Skin epidermis (tissue), 12 donors: ENCODE measurements at regions not wholly inside any gene's neighbourhood (a gene's known extent, or its start where the extent isn't known, plus 50 kb on each side); places are given as distances from the start of the nearest gene placed in this dataset.
A peak's percentile ranks its signal among the peaks of the same experiment; 100 is the strongest.

ENCODE experiments used
- H3K27ac ChIP-seq, 21 experiments: fragments of 200-600 bp; sonication (generic) in 11 of 21; one replicate each; pipeline ENCODE4 v1.5.0; 2020; ENCODE audit warnings: mild to moderate bottlenecking in 3 of 21, inconsistent platforms in 2 of 21, moderate library complexity in 2 of 21
- H3K4me3 ChIP-seq, 7 experiments: fragments of 200-600 bp; sonication (generic) in 2 of 7; one replicate each; pipeline ENCODE4 v1.5.0; 2020; ENCODE audit warnings: inconsistent platforms in 2 of 7, mild to moderate bottlenecking in 2 of 7, moderate library complexity in 1 of 7

- Histone ChIP-seq H3K4me3 (no peak overlapping the region), H3K27ac (no peak overlapping the region)
Measured at GRCh38 chr14:34190717-34191116, 239.8 kb upstream of the EGLN3 start.

GRCh38 chr14:34189866-34190265 lies 239.0 kb upstream of the EGLN3 start:
- Histone ChIP-seq H3K4me3 (no peak overlapping the region), H3K27ac (no peak overlapping the region)

GRCh38 chr14:34187519-34188044 lies 236.7 kb upstream of the EGLN3 start:
- no peak overlapping the region for H3K27ac ChIP-seq
- no peak overlapping the region for H3K4me3 ChIP-seq

- Histone ChIP-seq H3K27ac (no peak overlapping the region), H3K4me3 (no peak overlapping the region)
Measured at GRCh38 chr14:34187061-34187460, 236.2 kb upstream of the EGLN3 start.

GRCh38 chr14:34184126-34184525 lies 233.3 kb upstream of the EGLN3 start:
- H3K27ac ChIP-seq, result no peak overlapping the region
- no peak overlapping the region for H3K4me3 ChIP-seq

GRCh38 chr14:34183478-34183877 lies 232.6 kb upstream of the EGLN3 start:
- H3K4me3 ChIP-seq, result no peak overlapping the region
- no peak overlapping the region for H3K27ac ChIP-seq

GRCh38 chr14:34181338-34181737 lies 230.5 kb upstream of the EGLN3 start:
- no peak overlapping the region for H3K4me3 ChIP-seq
- H3K27ac ChIP-seq, result no peak overlapping the region

- no peak overlapping the region for H3K4me3 ChIP-seq
- H3K27ac ChIP-seq, result peak overlapping the region in 1 of 21 experiments; percentile 7
Measured at GRCh38 chr14:34180869-34181268, 230.0 kb upstream of the EGLN3 start.

- H3K4me3 ChIP-seq, result no peak overlapping the region
- peak overlapping the region in 1 of 21 experiments; percentile 7 for H3K27ac ChIP-seq
Measured at GRCh38 chr14:34180434-34180833, 229.6 kb upstream of the EGLN3 start.

GRCh38 chr14:34179727-34180126 lies 228.9 kb upstream of the EGLN3 start:
- H3K27ac ChIP-seq, result no peak overlapping the region
- H3K4me3 ChIP-seq, result no peak overlapping the region

GRCh38 chr14:34177466-34177865 lies 226.6 kb upstream of the EGLN3 start:
- H3K4me3 ChIP-seq, result no peak overlapping the region
- no peak overlapping the region for H3K27ac ChIP-seq

- Histone ChIP-seq H3K4me3 (no peak overlapping the region), H3K27ac (no peak overlapping the region)
Measured at GRCh38 chr14:34175574-34175973, 224.7 kb upstream of the EGLN3 start.

GRCh38 chr14:34174973-34175372 lies 224.1 kb upstream of the EGLN3 start:
- Histone ChIP-seq H3K27ac (no peak overlapping the region), H3K4me3 (no peak overlapping the region)

GRCh38 chr14:34173916-34174315 lies 223.0 kb upstream of the EGLN3 start:
- no peak overlapping the region for H3K27ac ChIP-seq
- no peak overlapping the region for H3K4me3 ChIP-seq

- H3K27ac ChIP-seq, result peak overlapping the region in 1 of 21 experiments; percentile 40
- no peak overlapping the region for H3K4me3 ChIP-seq
Measured at GRCh38 chr14:34172550-34173368, 221.9 kb upstream of the EGLN3 start.

- no peak overlapping the region for H3K4me3 ChIP-seq
- H3K27ac ChIP-seq, result no peak overlapping the region
Measured at GRCh38 chr14:34172173-34172451, 221.2 kb upstream of the EGLN3 start.

GRCh38 chr14:34171431-34172172 lies 220.7 kb upstream of the EGLN3 start:
- no peak overlapping the region for H3K4me3 ChIP-seq
- no peak overlapping the region for H3K27ac ChIP-seq

GRCh38 chr14:34170882-34171281 lies 220.0 kb upstream of the EGLN3 start:
- no peak overlapping the region for H3K27ac ChIP-seq
- H3K4me3 ChIP-seq, result no peak overlapping the region

GRCh38 chr14:34169561-34169960 lies 218.7 kb upstream of the EGLN3 start:
- H3K4me3 ChIP-seq, result no peak overlapping the region
- H3K27ac ChIP-seq, result no peak overlapping the region

- Histone ChIP-seq H3K27ac (no peak overlapping the region), H3K4me3 (no peak overlapping the region)
Measured at GRCh38 chr14:34168656-34169055, 217.8 kb upstream of the EGLN3 start.

GRCh38 chr14:34165847-34166350 lies 215.0 kb upstream of the EGLN3 start:
- Histone ChIP-seq H3K27ac (no peak overlapping the region), H3K4me3 (no peak overlapping the region)
